ENCODE measurements at regions not wholly inside any gene's neighbourhood (a gene's known extent, or its start where the extent isn't known, plus 50 kb on each side); places are given as distances from the start of the nearest gene placed in this dataset.

- Histone ChIP-seq H3K27ac (ENCODE audit: low read depth in 1 of 2, low read length in 1 of 2) (no peak overlapping the region), H3K36me3 (ENCODE audit: control insufficient read depth in 4 of 4, insufficient read depth in 4 of 4, low read length in 4 of 4) (no peaks in the 10 kb centered on the region), H3K9ac (ENCODE audit: insufficient read depth in 1 of 2, low read length in 2 of 2) (no peak overlapping the region), H3K27me3 (ENCODE audit: control insufficient read depth in 3 of 3, insufficient read depth in 3 of 3, low read length in 2 of 3) (no peaks in the 10 kb centered on the region), H3K4me3 (no peak overlapping the region), H3K9me3 (ENCODE audit: control insufficient read depth in 4 of 4, insufficient read depth in 3 of 4, low read length in 3 of 4) (no peaks in the 10 kb centered on the region), H3K4me1 (ENCODE audit: control insufficient read depth in 5 of 5, insufficient read depth in 5 of 5, low read length in 5 of 5) (peaks cover 0 to 14% (median 0%) of the 10 kb centered on the region in 5 donors)
- ATAC-seq (ENCODE audit: insufficient read depth, low FRiP score) (no peak), DNase-seq (no peak)
- 74 to 91% methylated on average over 4 of the region's 4 CpGs for WGBS, 2 donors
- TF ChIP-seq, protein P1, sequence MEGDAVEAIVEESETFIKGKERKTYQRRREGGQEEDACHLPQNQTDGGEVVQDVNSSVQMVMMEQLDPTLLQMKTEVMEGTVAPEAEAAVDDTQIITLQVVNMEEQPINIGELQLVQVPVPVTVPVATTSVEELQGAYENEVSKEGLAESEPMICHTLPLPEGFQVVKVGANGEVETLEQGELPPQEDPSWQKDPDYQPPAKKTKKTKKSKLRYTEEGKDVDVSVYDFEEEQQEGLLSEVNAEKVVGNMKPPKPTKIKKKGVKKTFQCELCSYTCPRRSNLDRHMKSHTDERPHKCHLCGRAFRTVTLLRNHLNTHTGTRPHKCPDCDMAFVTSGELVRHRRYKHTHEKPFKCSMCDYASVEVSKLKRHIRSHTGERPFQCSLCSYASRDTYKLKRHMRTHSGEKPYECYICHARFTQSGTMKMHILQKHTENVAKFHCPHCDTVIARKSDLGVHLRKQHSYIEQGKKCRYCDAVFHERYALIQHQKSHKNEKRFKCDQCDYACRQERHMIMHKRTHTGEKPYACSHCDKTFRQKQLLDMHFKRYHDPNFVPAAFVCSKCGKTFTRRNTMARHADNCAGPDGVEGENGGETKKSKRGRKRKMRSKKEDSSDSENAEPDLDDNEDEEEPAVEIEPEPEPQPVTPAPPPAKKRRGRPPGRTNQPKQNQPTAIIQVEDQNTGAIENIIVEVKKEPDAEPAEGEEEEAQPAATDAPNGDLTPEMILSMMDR (IDR thresholded peaks at IDR 0.05; ENCODE audit: control extremely low read depth, extremely low read depth): no peak
These were observed 73.4 kb upstream of the PGBD5 start for GRCh38 chr1:230499496-230499895.

- Histone ChIP-seq H3K27me3 (ENCODE audit: control insufficient read depth in 3 of 3, insufficient read depth in 3 of 3, low read length in 2 of 3) (no peaks in the 10 kb centered on the region), H3K4me3 (no peak overlapping the region), H3K9ac (ENCODE audit: insufficient read depth in 1 of 2, low read length in 2 of 2) (no peak overlapping the region), H3K9me3 (ENCODE audit: control insufficient read depth in 4 of 4, insufficient read depth in 3 of 4, low read length in 3 of 4) (no peaks in the 10 kb centered on the region), H3K27ac (ENCODE audit: low read depth in 1 of 2, low read length in 1 of 2) (no peak overlapping the region), H3K4me1 (ENCODE audit: control insufficient read depth in 5 of 5, insufficient read depth in 5 of 5, low read length in 5 of 5) (peaks cover 0 to 14% (median 0%) of the 10 kb centered on the region in 5 donors), H3K36me3 (ENCODE audit: control insufficient read depth in 4 of 4, insufficient read depth in 4 of 4, low read length in 4 of 4) (no peaks in the 10 kb centered on the region)
- DNase-seq (no peak), ATAC-seq (ENCODE audit: insufficient read depth, low FRiP score) (no peak)
- 65 to 79% methylated on average over 6 of the region's 6 CpGs for WGBS, 2 donors
- TF ChIP-seq, protein P1 (IDR thresholded peaks at IDR 0.05; ENCODE audit: control extremely low read depth, extremely low read depth): no peak
These were observed 72.6 kb upstream of the PGBD5 start for GRCh38 chr1:230498704-230499103.

- peak overlapping the region; percentile 21 to 61 for H3K9ac ChIP-seq (ENCODE audit: insufficient read depth in 1 of 2, low read length in 2 of 2)
- TF ChIP-seq, protein P1 (IDR thresholded peaks at IDR 0.05; ENCODE audit: control extremely low read depth, extremely low read depth): no peak
- H3K9me3 ChIP-seq (ENCODE audit: control insufficient read depth in 4 of 4, insufficient read depth in 3 of 4, low read length in 3 of 4): no peaks in the 10 kb centered on the region
- H3K27me3 ChIP-seq (ENCODE audit: control insufficient read depth in 3 of 3, insufficient read depth in 3 of 3, low read length in 2 of 3): no peaks in the 10 kb centered on the region
- H3K36me3 ChIP-seq (ENCODE audit: control insufficient read depth in 4 of 4, insufficient read depth in 4 of 4, low read length in 4 of 4): no peaks in the 10 kb centered on the region
- H3K27ac ChIP-seq (ENCODE audit: low read depth in 1 of 2, low read length in 1 of 2): peak overlapping the region in 1 of 2 donors; percentile 4
- H3K4me3 ChIP-seq: no peak overlapping the region
- 53 to 82% methylated on average over 3 of the region's 3 CpGs for WGBS, 2 donors
- ATAC-seq (ENCODE audit: insufficient read depth, low FRiP score) (no peak), DNase-seq (peak; percentile 40 to 79 (median 66))
- H3K4me1 ChIP-seq (ENCODE audit: control insufficient read depth in 5 of 5, insufficient read depth in 5 of 5, low read length in 5 of 5): peaks cover 0 to 14% (median 0%) of the 10 kb centered on the region in 5 donors
These were observed 70.3 kb upstream of the PGBD5 start for GRCh38 chr1:230496451-230496850.

- peak overlapping the region; percentile 21 to 61 for H3K9ac ChIP-seq (ENCODE audit: insufficient read depth in 1 of 2, low read length in 2 of 2)
- DNase-seq (peak in 2 of 3 donors; percentile 49 to 70), ATAC-seq (ENCODE audit: insufficient read depth, low FRiP score) (no peak)
- peaks cover 0 to 14% (median 0%) of the 10 kb centered on the region in 5 donors for H3K4me1 ChIP-seq (ENCODE audit: control insufficient read depth in 5 of 5, insufficient read depth in 5 of 5, low read length in 5 of 5)
- H3K27ac ChIP-seq (ENCODE audit: low read depth in 1 of 2, low read length in 1 of 2): peak overlapping the region in 1 of 2 donors; percentile 4
- H3K9me3 ChIP-seq (ENCODE audit: control insufficient read depth in 4 of 4, insufficient read depth in 3 of 4, low read length in 3 of 4): no peaks in the 10 kb centered on the region
- no peaks in the 10 kb centered on the region for H3K27me3 ChIP-seq (ENCODE audit: control insufficient read depth in 3 of 3, insufficient read depth in 3 of 3, low read length in 2 of 3)
- H3K4me3 ChIP-seq: no peak overlapping the region
- 51 to 76% methylated on average over 11 of the region's 11 CpGs for WGBS, 2 donors
- TF ChIP-seq, protein P1 (IDR thresholded peaks at IDR 0.05; ENCODE audit: control extremely low read depth, extremely low read depth): no peak
- H3K36me3 ChIP-seq (ENCODE audit: control insufficient read depth in 4 of 4, insufficient read depth in 4 of 4, low read length in 4 of 4): no peaks in the 10 kb centered on the region
These were observed 69.8 kb upstream of the PGBD5 start for GRCh38 chr1:230495891-230496385.
